Subcutaneous abdominal adipose tissue (tissue), 5 donors: ENCODE measurements at regions not wholly inside any gene's neighbourhood (a gene's known extent, or its start where the extent isn't known, plus 50 kb on each side); places are given as distances from the start of the nearest gene placed in this dataset.

ENCODE experiments used
- H3K27ac ChIP-seq: one replicate; pipeline ENCODE4 v1.7.0; 2013; ENCODE audit warnings: low read depth, mild to moderate bottlenecking, inconsistent platforms, low read length, moderate library complexity
- H3K27me3 ChIP-seq, 5 donors: one replicate each; pipeline ENCODE4 v1.7.0; 2013; ENCODE audit warnings: low read length in 5 of 5, inconsistent platforms in 1 of 5; ENCODE audit not compliant: control insufficient read depth in 5 of 5, insufficient read depth in 4 of 5
- H3K36me3 ChIP-seq, 5 donors: one replicate each; pipeline ENCODE4 v1.7.0; 2013; ENCODE audit warnings: low read length in 5 of 5; ENCODE audit not compliant: control insufficient read depth in 5 of 5, insufficient read depth in 5 of 5
- H3K4me1 ChIP-seq, 5 donors: one replicate each; pipeline ENCODE4 v1.7.0; 2013; ENCODE audit warnings: low read length in 5 of 5, mild to moderate bottlenecking in 3 of 5, moderate library complexity in 1 of 5; ENCODE audit not compliant: control insufficient read depth in 5 of 5, insufficient read depth in 5 of 5
- H3K4me3 ChIP-seq, 5 donors: one replicate each; pipeline ENCODE4 v1.7.0; 2013; ENCODE audit warnings: low read length in 5 of 5, low read depth in 1 of 5
- H3K9ac ChIP-seq, 5 donors: one replicate each; pipeline ENCODE4 v1.7.0; 2013; ENCODE audit warnings: low read length in 5 of 5, mild to moderate bottlenecking in 4 of 5, moderate library complexity in 3 of 5
- H3K9me3 ChIP-seq, 5 donors: one replicate each; pipeline ENCODE4 v1.7.0; 2013; ENCODE audit warnings: low read length in 5 of 5; ENCODE audit not compliant: control insufficient read depth in 5 of 5
- donor health status: healthy.
- donor health status: healthy.
- donor health status: healthy.
- donor health status: healthy.
- donor health status: healthy.

GRCh38 chr3:107132674-107133073, 244.6 kb upstream of the CCDC54 start:
- no peak overlapping the region for H3K4me3 ChIP-seq
- no peaks in the 10 kb centered on the region for H3K4me1 ChIP-seq
- H3K9ac ChIP-seq = no peak overlapping the region
- no peak overlapping the region for H3K27ac ChIP-seq
- H3K9me3 ChIP-seq = no peaks in the 10 kb centered on the region
- no peaks in the 10 kb centered on the region for H3K36me3 ChIP-seq
- H3K27me3 ChIP-seq = no peaks in the 10 kb centered on the region

DNA sequence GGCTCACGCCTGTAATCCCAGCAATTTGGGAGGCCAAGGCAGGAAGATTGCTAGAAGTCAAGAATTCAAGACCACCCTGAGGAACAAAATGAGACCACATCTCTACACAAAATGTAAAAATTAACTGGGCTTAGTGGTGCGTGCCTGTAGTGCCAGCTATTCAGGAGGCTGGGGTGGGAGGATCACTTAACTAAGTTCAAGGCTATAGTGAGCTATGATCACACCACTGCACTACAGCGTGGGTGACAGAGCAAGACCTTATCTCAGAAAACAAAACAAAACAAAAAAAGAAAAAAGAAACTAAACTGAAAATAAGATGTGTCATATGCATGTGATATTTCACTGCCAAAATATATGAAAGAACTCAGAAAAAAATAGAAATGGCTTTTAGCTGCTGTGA, 243.3 kb upstream of the CCDC54 start:
- Histone ChIP-seq H3K9ac (no peak overlapping the region), H3K27ac (no peak overlapping the region), H3K36me3 (no peaks in the 10 kb centered on the region), H3K27me3 (no peaks in the 10 kb centered on the region), H3K4me3 (no peak overlapping the region), H3K4me1 (no peaks in the 10 kb centered on the region), H3K9me3 (no peaks in the 10 kb centered on the region)

GRCh38 chr3:107142171-107142570, 235.1 kb upstream of the CCDC54 start:
- Histone ChIP-seq H3K27me3 (no peaks in the 10 kb centered on the region), H3K36me3 (no peaks in the 10 kb centered on the region)

GRCh38 chr3:107142786-107143575, 234.3 kb upstream of the CCDC54 start:
- Histone ChIP-seq H3K4me1 (no peaks in the 10 kb centered on the region), H3K9me3 (no peaks in the 10 kb centered on the region), H3K27me3 (no peaks in the 10 kb centered on the region), H3K4me3 (no peak overlapping the region), H3K36me3 (no peaks in the 10 kb centered on the region), H3K27ac (no peak overlapping the region), H3K9ac (no peak overlapping the region)

More at GRCh38 chr3:107142171-107142570, 235.1 kb upstream of the CCDC54 start:
- H3K4me1 ChIP-seq = no peaks in the 10 kb centered on the region
- H3K9me3 ChIP-seq = no peaks in the 10 kb centered on the region
- H3K4me3 ChIP-seq = no peak overlapping the region
- H3K9ac ChIP-seq = no peak overlapping the region
- H3K27ac ChIP-seq = no peak overlapping the region

DNA sequence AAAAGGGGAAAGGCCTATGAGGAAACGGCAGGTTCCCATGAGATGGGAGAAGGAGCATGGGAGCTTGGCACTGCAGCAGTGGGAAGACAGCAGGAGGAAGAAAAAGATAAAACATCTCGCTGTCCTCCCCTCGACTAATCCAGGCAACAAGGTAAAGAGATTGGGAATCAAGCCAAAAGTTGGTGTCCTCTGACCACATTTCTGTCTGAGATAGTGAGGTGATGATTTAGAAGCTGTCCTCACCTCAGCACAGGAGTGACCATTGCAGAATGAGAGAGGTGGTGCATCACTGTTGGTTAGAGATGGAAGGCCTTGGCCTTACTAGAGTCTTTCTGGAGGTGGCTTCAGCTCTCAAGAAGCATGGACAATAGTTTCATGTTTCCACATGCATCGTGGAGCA, 226.6 kb upstream of the CCDC54 start:
- no peaks in the 10 kb centered on the region for H3K36me3 ChIP-seq
- no peak overlapping the region for H3K9ac ChIP-seq
- H3K9me3 ChIP-seq = no peaks in the 10 kb centered on the region
- no peaks in the 10 kb centered on the region for H3K4me1 ChIP-seq
- H3K27ac ChIP-seq = no peak overlapping the region
- H3K4me3 ChIP-seq = no peak overlapping the region
- H3K27me3 ChIP-seq = no peaks in the 10 kb centered on the region

DNA sequence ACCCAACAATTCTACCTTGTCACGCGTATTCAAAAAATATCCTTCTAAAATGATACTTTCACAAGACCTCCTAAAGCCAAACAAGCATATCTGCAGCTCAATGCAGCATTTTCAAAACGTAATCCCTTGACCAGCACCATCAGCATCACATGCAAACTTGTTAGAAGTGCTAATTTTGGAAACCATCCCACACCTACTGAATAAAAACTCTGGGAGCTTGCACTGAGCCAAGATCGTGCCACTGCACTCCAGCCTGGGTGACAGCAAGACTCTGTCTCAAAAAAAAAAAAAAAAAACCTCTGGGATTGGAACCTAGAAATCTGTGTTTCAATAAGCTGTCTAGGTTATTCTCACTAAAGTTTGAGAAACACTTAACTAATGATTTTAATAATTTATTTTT, 223.3 kb upstream of the CCDC54 start:
- Histone ChIP-seq H3K27me3 (no peaks in the 10 kb centered on the region), H3K27ac (no peak overlapping the region), H3K4me3 (no peak overlapping the region), H3K9me3 (peaks cover 0 to 22% (median 9%) of the 10 kb centered on the region in 5 donors), H3K36me3 (no peaks in the 10 kb centered on the region), H3K9ac (no peak overlapping the region), H3K4me1 (no peaks in the 10 kb centered on the region)

DNA sequence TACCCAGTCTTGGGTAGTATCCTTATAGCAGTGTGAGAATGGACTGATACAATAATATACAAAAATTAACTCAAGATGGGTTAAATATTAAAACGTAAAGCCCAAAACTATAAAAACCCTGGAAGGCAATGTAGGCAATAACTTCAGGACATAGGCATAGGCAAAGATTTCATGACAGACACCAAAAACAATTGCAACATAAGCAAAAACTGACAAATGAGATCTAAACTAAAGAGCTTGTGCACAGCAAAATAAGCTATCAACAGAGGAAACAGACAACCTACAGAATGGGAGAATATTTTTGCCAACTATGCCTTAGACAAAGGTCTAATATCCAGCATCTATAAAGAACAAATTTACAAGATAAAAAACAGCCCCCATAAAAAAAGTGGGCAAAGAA, 204.8 kb upstream of the CCDC54 start:
- Histone ChIP-seq H3K9ac (no peak overlapping the region), H3K4me3 (no peak overlapping the region), H3K27ac (no peak overlapping the region), H3K4me1 (no peaks in the 10 kb centered on the region), H3K9me3 (peaks cover 0 to 15% (median 6%) of the 10 kb centered on the region in 5 donors), H3K36me3 (no peaks in the 10 kb centered on the region), H3K27me3 (no peaks in the 10 kb centered on the region)

- no peaks in the 10 kb centered on the region for H3K4me1 ChIP-seq
- H3K36me3 ChIP-seq = no peaks in the 10 kb centered on the region
Measured at GRCh38 chr3:107184375-107184774, 192.9 kb upstream of the CCDC54 start.

GRCh38 chr3:107188262-107188661, 189.0 kb upstream of the CCDC54 start:
- H3K4me3 ChIP-seq = no peak overlapping the region
- H3K9ac ChIP-seq = no peak overlapping the region
- no peak overlapping the region for H3K27ac ChIP-seq
- H3K9me3 ChIP-seq = no peaks in the 10 kb centered on the region
- no peaks in the 10 kb centered on the region for H3K4me1 ChIP-seq
- no peaks in the 10 kb centered on the region for H3K36me3 ChIP-seq
- H3K27me3 ChIP-seq = no peaks in the 10 kb centered on the region

More at GRCh38 chr3:107184375-107184774, 192.9 kb upstream of the CCDC54 start:
- no peaks in the 10 kb centered on the region for H3K9me3 ChIP-seq
- no peak overlapping the region for H3K27ac ChIP-seq
- no peak overlapping the region for H3K4me3 ChIP-seq
- H3K27me3 ChIP-seq = no peaks in the 10 kb centered on the region
- no peak overlapping the region for H3K9ac ChIP-seq

DNA sequence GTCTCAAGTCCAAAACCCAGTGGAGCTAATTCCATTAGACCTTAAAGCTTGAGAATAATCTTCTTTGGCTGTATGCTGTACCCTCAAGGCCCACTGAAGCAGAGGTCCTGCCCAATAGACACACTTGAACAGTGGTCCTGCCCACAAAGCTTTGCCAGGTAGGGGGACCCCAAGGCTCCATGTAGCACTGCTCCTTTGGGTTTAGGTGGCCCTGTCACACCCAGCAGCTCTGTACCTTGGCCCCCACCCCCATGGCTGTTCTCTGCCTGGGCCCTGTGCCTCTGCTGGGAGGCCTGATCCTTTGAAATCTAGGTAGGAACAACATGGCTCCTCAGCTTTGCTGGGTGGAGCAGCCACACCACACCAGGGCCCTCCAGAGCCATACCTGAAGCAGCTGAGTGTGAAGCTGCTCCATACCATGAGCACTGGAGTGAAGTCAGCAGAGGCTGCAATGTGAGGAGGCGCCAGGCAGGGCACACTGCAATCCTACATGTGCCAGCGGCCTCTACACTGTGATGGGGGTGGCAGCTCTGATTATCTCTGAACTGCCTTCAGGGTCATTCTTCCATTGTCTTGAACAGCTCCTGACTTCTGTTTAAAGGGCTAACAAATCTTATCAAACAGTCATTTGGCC, 188.0 kb upstream of the CCDC54 start:
- Histone ChIP-seq H3K4me1 (no peaks in the 10 kb centered on the region), H3K36me3 (no peaks in the 10 kb centered on the region), H3K27ac (no peak overlapping the region), H3K4me3 (no peak overlapping the region), H3K9ac (no peak overlapping the region), H3K9me3 (no peaks in the 10 kb centered on the region), H3K27me3 (no peaks in the 10 kb centered on the region)
